AG09319 (cell line): ENCODE measurements at regions not wholly inside any gene's neighbourhood (a gene's known extent, or its start where the extent isn't known, plus 50 kb on each side); places are given as distances from the start of the nearest gene placed in this dataset.

Experiments
- DNase-seq: peaks from one replicate; pipeline ENCODE4 v3.0.0-alpha.2; 2010; ENCODE audit warnings: low read depth; ENCODE audit errors: extremely low read depth
- CTCF ChIP-seq: IDR thresholded peaks from 2 replicates; pipeline ENCODE4 v1.5.1; 2011; ENCODE audit warnings: low read depth, mild to moderate bottlenecking, inconsistent platforms, low read length, moderate library complexity

GRCh38 chr16:63684149-63685101, 1437.4 kb downstream of the CDH11 start:
- no peak for TF ChIP-seq CTCF
- no peak for DNase-seq

- TF ChIP-seq CTCF = no peak
- no peak for DNase-seq
Measured at GRCh38 chr16:63682844-63683243, 1439.0 kb downstream of the CDH11 start.

GRCh38 chr16:63672493-63672892, 1449.4 kb downstream of the CDH11 start:
- no peak for DNase-seq
- TF ChIP-seq CTCF = no peak

GRCh38 chr16:63663155-63663554, 1458.7 kb downstream of the CDH11 start:
- TF ChIP-seq CTCF = no peak
- no peak for DNase-seq

GRCh38 chr16:63655846-63656245, 1466.0 kb downstream of the CDH11 start:
- TF ChIP-seq CTCF = no peak

GRCh38 chr16:63653044-63653839, 1468.6 kb downstream of the CDH11 start:
- TF ChIP-seq CTCF = no peak
- no peak for DNase-seq

More at GRCh38 chr16:63655846-63656245, 1466.0 kb downstream of the CDH11 start:
- DNase-seq = no peak

GRCh38 chr16:63652091-63652490, 1469.8 kb downstream of the CDH11 start:
- no peak for DNase-seq
- TF ChIP-seq CTCF = no peak
